B cell (primary cell): ENCODE measurements at regions not wholly inside any gene's neighbourhood (a gene's known extent, or its start where the extent isn't known, plus 50 kb on each side); places are given as distances from the start of the nearest gene placed in this dataset.

Experiments
- EZH2 ChIP-seq: IDR thresholded peaks from 2 replicates; pipeline ENCODE4 v1.6.1; 2012; ENCODE audit warnings: borderline replicate concordance, low read depth, mild to moderate bottlenecking, moderate library complexity, low read length; ENCODE audit not compliant: insufficient read depth, poor library complexity, severe bottlenecking
- TF ChIP-seq, protein P1 (sequence below): fragments of 200-600 bp; IDR thresholded peaks from one replicate; pipeline ENCODE4 v1.8.0; 2022; ENCODE audit warnings: antibody characterized with exemption, mild to moderate bottlenecking

GRCh38 chr6:17013701-17014100, 88.1 kb upstream of the STMND1 start:
- TF ChIP-seq EZH2, result no peak
- TF ChIP-seq, protein P1, sequence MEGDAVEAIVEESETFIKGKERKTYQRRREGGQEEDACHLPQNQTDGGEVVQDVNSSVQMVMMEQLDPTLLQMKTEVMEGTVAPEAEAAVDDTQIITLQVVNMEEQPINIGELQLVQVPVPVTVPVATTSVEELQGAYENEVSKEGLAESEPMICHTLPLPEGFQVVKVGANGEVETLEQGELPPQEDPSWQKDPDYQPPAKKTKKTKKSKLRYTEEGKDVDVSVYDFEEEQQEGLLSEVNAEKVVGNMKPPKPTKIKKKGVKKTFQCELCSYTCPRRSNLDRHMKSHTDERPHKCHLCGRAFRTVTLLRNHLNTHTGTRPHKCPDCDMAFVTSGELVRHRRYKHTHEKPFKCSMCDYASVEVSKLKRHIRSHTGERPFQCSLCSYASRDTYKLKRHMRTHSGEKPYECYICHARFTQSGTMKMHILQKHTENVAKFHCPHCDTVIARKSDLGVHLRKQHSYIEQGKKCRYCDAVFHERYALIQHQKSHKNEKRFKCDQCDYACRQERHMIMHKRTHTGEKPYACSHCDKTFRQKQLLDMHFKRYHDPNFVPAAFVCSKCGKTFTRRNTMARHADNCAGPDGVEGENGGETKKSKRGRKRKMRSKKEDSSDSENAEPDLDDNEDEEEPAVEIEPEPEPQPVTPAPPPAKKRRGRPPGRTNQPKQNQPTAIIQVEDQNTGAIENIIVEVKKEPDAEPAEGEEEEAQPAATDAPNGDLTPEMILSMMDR, result no peak
